Gastroesophageal sphincter (tissue), 4 donors: ENCODE measurements at regions not wholly inside any gene's neighbourhood (a gene's known extent, or its start where the extent isn't known, plus 50 kb on each side); places are given as distances from the start of the nearest gene placed in this dataset.
"Not testable (repeated sequence)": the region's sequence is repeated elsewhere in the genome, so short reads cannot be mapped to it uniquely, and the experiment has no call there.

ENCODE experiments used
- ATAC-seq: fragments of 150-250 bp; one replicate; pipeline ENCODE4 v1.9.1; 2016; ENCODE audit warnings: mild to moderate bottlenecking, moderate library complexity
- H3K27ac ChIP-seq, 4 donors: fragments of 200-600 bp; sonication (generic) in 3 of 4; 1 replicate in 3 of 4; 2 replicates in 1 of 4; pipeline ENCODE4 v1.5.1; 2016 to 2019
- H3K27me3 ChIP-seq: fragments of 200-600 bp; sonication (generic); one replicate; pipeline ENCODE4 v1.5.1; 2019
- H3K36me3 ChIP-seq, 2 donors: fragments of 200-600 bp; sonication (generic); one replicate each; pipeline ENCODE4 v1.5.1; 2019; ENCODE audit warnings: control low read depth in 1 of 2
- H3K4me1 ChIP-seq, 3 donors: fragments of 200-600 bp; sonication (generic); 1 replicate in 2 of 3; 2 replicates in 1 of 3; pipeline ENCODE4 v1.5.1; 2016 to 2019; ENCODE audit warnings: control low read depth in 2 of 3
- H3K4me3 ChIP-seq, 2 donors: fragments of 200-600 bp; sonication (generic); one replicate each; pipeline ENCODE4 v1.5.1; 2019; ENCODE audit warnings: mild to moderate bottlenecking in 1 of 2, moderate library complexity in 1 of 2
- H3K9me3 ChIP-seq, 3 donors: fragments of 200-600 bp; sonication (generic); one replicate each; pipeline ENCODE4 v1.5.1; 2017 to 2019; ENCODE audit warnings: control low read depth in 2 of 3
- CTCF ChIP-seq, 4 experiments: fragments of 200-600 bp in 2 of 4; fragments of 450-650 bp in 2 of 4; sonication (generic) in 1 of 4; IDR thresholded peaks; one replicate each; pipeline ENCODE4 v1.5.1; 2017 to 2019; ENCODE audit warnings: antibody characterized with exemption in 4 of 4, mild to moderate bottlenecking in 2 of 4, moderate library complexity in 2 of 4
- EP300 ChIP-seq: sonication (generic); formaldehyde crosslinking; IDR thresholded peaks from one replicate; pipeline ENCODE4 v1.6.1; 2017; ENCODE audit warnings: antibody characterized with exemption, mild to moderate bottlenecking
- POLR2A ChIP-seq, 2 donors: fragments of 450-650 bp; IDR thresholded peaks; one replicate each; pipeline ENCODE4 v1.6.1; 2017; ENCODE audit warnings: antibody characterized with exemption in 2 of 2, mild to moderate bottlenecking in 2 of 2, moderate library complexity in 1 of 2
- POLR2AphosphoS5 ChIP-seq: sonication (generic); formaldehyde crosslinking; IDR thresholded peaks from one replicate; pipeline ENCODE4 v1.6.1; 2017; ENCODE audit warnings: antibody characterized with exemption
- WGBS, 2 donors: methylation state at CpG; one replicate each; pipeline ENCODE4 v1.1.5; 2018; ENCODE audit warnings: low coverage in 1 of 2; 5-methylcytosine and 5-hydroxymethylcytosine counted together

- no peaks in the 10 kb centered on the region for H3K27me3 ChIP-seq
- no peak overlapping the region for H3K27ac ChIP-seq
- no peaks in the 10 kb centered on the region for H3K36me3 ChIP-seq
- no peak overlapping the region for H3K4me3 ChIP-seq
- H3K9me3 ChIP-seq = no peaks in the 10 kb centered on the region
- ATAC-seq = no peak
- WGBS, 2 donors = 53 to 73% methylated on average over 2 of the region's 2 CpGs
- no peaks in the 10 kb centered on the region for H3K4me1 ChIP-seq
- TF ChIP-seq POLR2AphosphoS5 = no peak
- TF ChIP-seq CTCF (IDR thresholded peaks at IDR 0.05) = no peak
- no peak for TF ChIP-seq EP300
- TF ChIP-seq POLR2A (IDR thresholded peaks at IDR 0.05) = no peak
Measured at GRCh38 chr7:145797507-145797906, 319.1 kb upstream of the CNTNAP2 start.

- no peak overlapping the region for H3K27ac ChIP-seq
- no peaks in the 10 kb centered on the region for H3K36me3 ChIP-seq
- TF ChIP-seq EP300 (no peak), CTCF (IDR thresholded peaks at IDR 0.05) (no peak), POLR2A (IDR thresholded peaks at IDR 0.05) (no peak), POLR2AphosphoS5 (no peak)
- no peak overlapping the region for H3K4me3 ChIP-seq
- ATAC-seq = no peak
- no peaks in the 10 kb centered on the region for H3K9me3 ChIP-seq
- no peaks in the 10 kb centered on the region for H3K4me1 ChIP-seq
- H3K27me3 ChIP-seq = no peaks in the 10 kb centered on the region
Measured at GRCh38 chr7:145795132-145795531, 321.5 kb upstream of the CNTNAP2 start.

- Histone ChIP-seq H3K27ac (no peak overlapping the region), H3K4me1 (no peaks in the 10 kb centered on the region), H3K9me3 (peaks cover 0 to 3% (median 0%) of the 10 kb centered on the region in 3 donors), H3K4me3 (no peak overlapping the region), H3K27me3 (no peaks in the 10 kb centered on the region), H3K36me3 (no peaks in the 10 kb centered on the region)
- no peak for ATAC-seq
- TF ChIP-seq POLR2AphosphoS5 (no peak), EP300 (no peak), CTCF (IDR thresholded peaks at IDR 0.05) (no peak), POLR2A (IDR thresholded peaks at IDR 0.05) (no peak)
- 87 to 90% methylated on average over 7 to 15 of the region's 20 CpGs for WGBS, 2 donors
Measured at GRCh38 chr7:145784809-145785780, 331.5 kb upstream of the CNTNAP2 start.

- H3K27ac ChIP-seq, ATAC-seq, H3K36me3 ChIP-seq, H3K27me3 ChIP-seq, H3K9me3 ChIP-seq, H3K4me1 ChIP-seq, H3K4me3 ChIP-seq: not testable (repeated sequence)
- 64 to 77% methylated on average over 2 of the region's 2 CpGs for WGBS, 2 donors
Measured at GRCh38 chr7:145781388-145781787, 335.2 kb upstream of the CNTNAP2 start.

- 44 to 56% methylated on average over 2 of the region's 2 CpGs for WGBS, 2 donors
Measured at GRCh38 chr7:145779140-145779539, 337.5 kb upstream of the CNTNAP2 start.

More at GRCh38 chr7:145779140-145779539, 337.5 kb upstream of the CNTNAP2 start:
- Histone ChIP-seq H3K4me1 (no peaks in the 10 kb centered on the region), H3K36me3 (no peaks in the 10 kb centered on the region), H3K9me3 (peaks cover 0 to under 1% (median 0%) of the 10 kb centered on the region in 3 donors), H3K27ac (no peak overlapping the region), H3K27me3 (no peaks in the 10 kb centered on the region), H3K4me3 (no peak overlapping the region)
- TF ChIP-seq POLR2A (IDR thresholded peaks at IDR 0.05) = no peak
- TF ChIP-seq POLR2AphosphoS5 = no peak
- no peak for TF ChIP-seq EP300
- TF ChIP-seq CTCF (IDR thresholded peaks at IDR 0.05) = no peak
- no peak for ATAC-seq
